Stimulated activated naive CD4-positive, alpha-beta T cell treated with Interleukin-2 at 50 U/mL for 16 hours (primary cell): ENCODE measurements at regions not wholly inside any gene's neighbourhood (a gene's known extent, or its start where the extent isn't known, plus 50 kb on each side); places are given as distances from the start of the nearest gene placed in this dataset.
"Not testable (repeated sequence)": the region's sequence is repeated elsewhere in the genome, so short reads cannot be mapped to it uniquely, and the experiment has no call there.

Experiments
- DNase-seq: peaks from one replicate; lab custom pipeline; 2025; lab: John Stamatoyannopoulos, UW

DNA sequence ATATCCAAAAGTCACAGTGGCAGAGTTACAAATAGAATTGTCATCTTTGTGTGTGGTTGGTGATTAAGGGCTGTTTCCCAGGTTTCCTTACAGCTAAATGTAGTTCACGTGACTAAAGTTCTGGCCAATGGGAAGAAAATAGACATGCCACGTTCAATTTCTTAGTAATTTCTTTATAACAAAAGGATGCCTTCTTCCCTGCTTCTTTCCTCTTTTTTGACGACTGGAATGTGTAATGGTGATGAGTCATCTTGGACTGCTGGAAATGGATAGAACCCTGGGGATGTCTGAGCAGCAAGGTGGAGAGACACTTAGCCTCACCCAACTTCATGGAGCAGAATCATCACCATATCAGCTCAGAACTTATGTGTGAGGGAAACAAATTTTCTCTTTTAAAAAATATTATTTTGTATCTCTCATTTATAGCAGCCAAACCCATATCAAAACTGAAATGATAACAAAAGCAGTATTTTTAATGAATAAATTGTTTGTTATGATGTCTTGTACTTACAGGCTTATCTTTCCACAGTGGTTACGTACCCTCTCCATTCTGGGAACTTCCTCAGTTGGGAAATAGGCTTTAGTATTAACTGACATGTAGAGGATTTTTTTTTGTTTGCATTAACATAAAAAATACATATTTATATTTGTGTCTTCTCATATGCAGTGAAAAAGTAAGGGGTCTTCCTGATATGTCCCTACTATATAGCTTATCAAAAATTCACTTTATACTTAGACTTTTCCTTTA is 91.1 kb upstream of the CDH2 start:
- DNase-seq: no peak

DNA sequence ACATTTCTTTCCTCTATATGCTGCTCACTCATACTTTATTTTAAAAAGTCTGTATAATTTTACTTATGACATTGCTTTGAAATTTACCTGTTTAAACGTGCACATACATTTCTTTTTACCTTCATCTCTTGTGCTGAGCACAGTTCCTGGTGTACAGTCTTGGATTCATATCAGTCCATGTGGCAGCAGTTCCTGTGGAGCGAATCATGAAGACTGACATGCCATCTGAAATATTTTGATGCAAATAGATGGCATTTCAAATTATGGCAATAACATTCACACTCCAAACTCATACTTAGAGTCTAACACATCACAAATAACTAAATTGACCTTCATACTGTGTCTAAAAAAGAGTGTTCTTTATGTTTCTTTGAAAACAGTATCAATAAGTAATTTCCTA is 90.3 kb upstream of the CDH2 start:
- no peak for DNase-seq

DNA sequence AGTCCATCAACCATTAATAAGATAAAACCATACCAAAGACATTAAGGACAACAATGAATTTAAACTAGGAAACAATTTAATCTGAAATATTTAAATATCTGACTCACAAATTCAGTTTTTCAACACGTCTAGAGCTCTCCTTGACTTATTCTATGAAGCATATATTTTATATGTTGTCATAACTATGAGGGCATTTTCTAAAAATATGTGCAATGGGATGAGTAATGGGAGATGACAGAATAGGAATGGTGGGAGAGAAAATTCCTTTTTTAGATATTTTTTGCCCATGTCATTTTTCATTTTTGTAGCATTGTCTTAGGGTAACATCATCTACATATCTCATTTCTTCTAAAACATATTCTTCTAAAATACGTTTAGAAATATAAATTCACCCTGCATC is 79.2 kb upstream of the CDH2 start:
- no peak for DNase-seq

DNA sequence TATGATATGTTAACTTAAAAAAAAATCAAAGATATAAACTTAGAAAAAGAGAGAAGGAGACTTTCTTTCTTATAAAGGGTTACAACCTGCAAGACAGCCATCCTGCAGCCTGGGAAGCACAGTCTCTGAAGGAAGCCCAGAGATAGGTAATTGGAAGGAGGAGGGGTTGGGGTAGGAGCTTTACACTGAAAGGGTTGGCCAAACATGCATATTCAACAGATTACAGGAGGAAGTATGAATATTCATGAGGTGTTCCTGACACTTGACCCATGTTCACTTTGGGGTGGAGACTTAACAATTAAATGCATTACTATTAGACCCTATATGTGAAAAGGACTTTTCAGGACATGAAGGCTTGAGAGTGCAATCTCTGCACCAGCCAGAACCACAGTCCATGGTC is 71.7 kb upstream of the CDH2 start:
- no peak for DNase-seq

DNA sequence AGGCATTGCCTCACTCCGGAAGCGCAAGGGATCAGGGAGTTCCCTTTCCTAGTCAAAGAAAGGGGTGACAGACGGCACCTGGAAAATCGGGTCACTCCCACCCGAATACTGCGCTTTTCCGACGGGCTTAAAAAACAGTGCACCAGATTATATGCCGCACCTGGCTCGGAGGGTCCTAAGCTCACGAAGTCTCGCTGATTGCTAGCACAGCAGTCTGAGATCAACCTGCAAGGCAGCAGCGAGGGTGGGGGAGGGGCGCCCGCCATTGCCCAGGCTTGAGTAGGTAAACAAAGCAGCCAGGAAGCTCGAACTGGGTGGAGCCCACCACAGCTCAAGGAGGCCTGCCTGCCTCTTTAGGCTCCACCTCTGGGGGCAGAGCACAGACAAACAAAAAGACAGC is 63.7 kb upstream of the CDH2 start:
- not testable (repeated sequence) for DNase-seq

DNA sequence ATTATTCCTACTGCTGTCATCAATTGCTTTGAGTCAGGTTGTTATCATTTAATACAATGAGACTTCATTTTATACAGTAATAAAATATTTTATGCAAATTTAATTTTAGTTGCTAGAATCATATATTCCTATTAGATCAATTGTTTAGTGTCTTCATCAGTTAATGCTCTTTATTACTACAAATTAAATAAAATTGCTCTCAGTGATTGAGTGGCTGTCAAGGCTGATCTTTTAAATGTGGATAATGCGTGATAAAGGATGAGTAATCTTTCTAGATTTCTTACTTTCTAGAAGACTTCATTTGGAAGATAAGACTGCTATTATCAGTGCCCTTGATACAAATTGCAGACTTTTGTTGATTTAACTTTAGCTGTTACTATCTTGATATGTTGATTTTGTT is 59.6 kb upstream of the CDH2 start:
- DNase-seq: no peak
